LNCaP clone FGC (cell line): ENCODE measurements at regions not wholly inside any gene's neighbourhood (a gene's known extent, or its start where the extent isn't known, plus 50 kb on each side); places are given as distances from the start of the nearest gene placed in this dataset.
"Not testable (repeated sequence)": the region's sequence is repeated elsewhere in the genome, so short reads cannot be mapped to it uniquely, and the experiment has no call there.

ENCODE experiments used
- DNase-seq: peaks from one replicate; pipeline ENCODE4 v3.0.0-alpha.2; 2011; ENCODE audit warnings: low read depth
- H3K4me3 ChIP-seq: 2 replicates; pipeline ENCODE4 v1.5.1; 2011; ENCODE audit warnings: mild to moderate bottlenecking, low read depth, low read length, control low read depth
- CTCF ChIP-seq: IDR thresholded peaks from 2 replicates; pipeline ENCODE4 v1.5.1; 2012; ENCODE audit warnings: mild to moderate bottlenecking; ENCODE audit not compliant: control insufficient read depth, insufficient read depth; ENCODE audit errors: extremely low read depth

- DNase-seq: no peak
- no peak overlapping the region for H3K4me3 ChIP-seq
- TF ChIP-seq CTCF: no peak
These were observed 163.3 kb downstream of the CD24 start for GRCh38 chr6:106811088-106811686.

GRCh38 chr6:106808758-106809157, 165.8 kb downstream of the CD24 start:
- H3K4me3 ChIP-seq: no peak overlapping the region
- DNase-seq: no peak
- no peak for TF ChIP-seq CTCF

GRCh38 chr6:106807947-106808611, 166.4 kb downstream of the CD24 start:
- no peak overlapping the region for H3K4me3 ChIP-seq
- no peak for TF ChIP-seq CTCF
- no peak for DNase-seq

- not testable (repeated sequence) for DNase-seq, H3K4me3 ChIP-seq
These were observed 168.3 kb downstream of the CD24 start for GRCh38 chr6:106806253-106806652.

GRCh38 chr6:106805771-106806170, 168.8 kb downstream of the CD24 start:
- no peak overlapping the region for H3K4me3 ChIP-seq
- no peak for TF ChIP-seq CTCF
- no peak for DNase-seq

- no peak overlapping the region for H3K4me3 ChIP-seq
- TF ChIP-seq CTCF: no peak
- no peak for DNase-seq
These were observed 169.9 kb downstream of the CD24 start for GRCh38 chr6:106804346-106805335.

GRCh38 chr6:106803188-106803587, 171.3 kb downstream of the CD24 start:
- no peak for DNase-seq
- TF ChIP-seq CTCF: no peak
- no peak overlapping the region for H3K4me3 ChIP-seq
